Lower leg skin (tissue), 3 donors: ENCODE measurements at regions not wholly inside any gene's neighbourhood (a gene's known extent, or its start where the extent isn't known, plus 50 kb on each side); places are given as distances from the start of the nearest gene placed in this dataset.

ENCODE experiments used
- CTCF ChIP-seq, 3 donors: fragments of 450-650 bp; IDR thresholded peaks; one replicate each; pipeline ENCODE4 v1.5.1; 2016; ENCODE audit warnings: antibody characterized with exemption in 3 of 3, mild to moderate bottlenecking in 3 of 3, moderate library complexity in 2 of 3
- POLR2A ChIP-seq, 2 donors: fragments of 450-650 bp; IDR thresholded peaks; one replicate each; pipeline ENCODE4 v1.6.1; 2016 to 2017; ENCODE audit warnings: antibody characterized with exemption in 2 of 2, mild to moderate bottlenecking in 1 of 2, moderate library complexity in 1 of 2

GRCh38 chr4:175341203-175341755, 423.1 kb downstream of the ADAM29 start:
- no peak for TF ChIP-seq CTCF (IDR thresholded peaks at IDR 0.05)
- no peak for TF ChIP-seq POLR2A (IDR thresholded peaks at IDR 0.05)
